IPS-15b (cell line): ENCODE measurements at regions not wholly inside any gene's neighbourhood (a gene's known extent, or its start where the extent isn't known, plus 50 kb on each side); places are given as distances from the start of the nearest gene placed in this dataset.

Source experiments
- H3K27me3 ChIP-seq: one replicate; pipeline ENCODE4 v1.6.1; 2013; ENCODE audit warnings: low read length; ENCODE audit not compliant: control insufficient read depth, insufficient read depth
- H3K36me3 ChIP-seq: one replicate; pipeline ENCODE4 v1.6.1; 2013; ENCODE audit warnings: low read length; ENCODE audit not compliant: control insufficient read depth, insufficient read depth
- H3K4me1 ChIP-seq: one replicate; pipeline ENCODE4 v1.6.1; 2013; ENCODE audit warnings: mild to moderate bottlenecking, low read length; ENCODE audit not compliant: control insufficient read depth, insufficient read depth
- H3K4me3 ChIP-seq: one replicate; pipeline ENCODE4 v1.5.1; 2013; ENCODE audit warnings: low read depth, low read length
- H3K9ac ChIP-seq: one replicate; pipeline ENCODE4 v1.6.1; 2013; ENCODE audit warnings: low read depth, mild to moderate bottlenecking, low read length
- H3K9me3 ChIP-seq: one replicate; pipeline ENCODE4 v1.6.1; 2013; ENCODE audit warnings: mild to moderate bottlenecking, low read length; ENCODE audit not compliant: control insufficient read depth, insufficient read depth

- H3K4me1 ChIP-seq: peaks cover 2% of the 10 kb centered on the region
- no peaks in the 10 kb centered on the region for H3K9me3 ChIP-seq
- no peak overlapping the region for H3K4me3 ChIP-seq
- H3K27me3 ChIP-seq: no peaks in the 10 kb centered on the region
- no peaks in the 10 kb centered on the region for H3K36me3 ChIP-seq
- no peak overlapping the region for H3K9ac ChIP-seq
These were observed 172.9 kb upstream of the UBL3 start for GRCh38 chr13:30023196-30023895.

- no peaks in the 10 kb centered on the region for H3K9me3 ChIP-seq
- no peaks in the 10 kb centered on the region for H3K27me3 ChIP-seq
- H3K4me1 ChIP-seq: peaks cover 2% of the 10 kb centered on the region
- H3K9ac ChIP-seq: no peak overlapping the region
- no peak overlapping the region for H3K4me3 ChIP-seq
- H3K36me3 ChIP-seq: no peaks in the 10 kb centered on the region
These were observed 172.4 kb upstream of the UBL3 start for GRCh38 chr13:30022796-30023195.

GRCh38 chr13:30022256-30022655 lies 171.8 kb upstream of the UBL3 start:
- Histone ChIP-seq H3K36me3 (no peaks in the 10 kb centered on the region), H3K4me3 (no peak overlapping the region), H3K4me1 (peaks cover 2% of the 10 kb centered on the region), H3K9me3 (no peaks in the 10 kb centered on the region), H3K9ac (no peak overlapping the region), H3K27me3 (no peaks in the 10 kb centered on the region)

GRCh38 chr13:30021611-30022010 lies 171.2 kb upstream of the UBL3 start:
- H3K9ac ChIP-seq: no peak overlapping the region
- no peaks in the 10 kb centered on the region for H3K27me3 ChIP-seq
- H3K4me1 ChIP-seq: peaks cover 2% of the 10 kb centered on the region
- H3K36me3 ChIP-seq: no peaks in the 10 kb centered on the region
- H3K9me3 ChIP-seq: no peaks in the 10 kb centered on the region
- no peak overlapping the region for H3K4me3 ChIP-seq

- Histone ChIP-seq H3K27me3 (no peaks in the 10 kb centered on the region), H3K4me1 (peaks cover 2% of the 10 kb centered on the region), H3K9ac (no peak overlapping the region), H3K36me3 (no peaks in the 10 kb centered on the region), H3K9me3 (no peaks in the 10 kb centered on the region), H3K4me3 (no peak overlapping the region)
These were observed 170.4 kb upstream of the UBL3 start for GRCh38 chr13:30020726-30021312.

- Histone ChIP-seq H3K9ac (no peak overlapping the region), H3K27me3 (no peaks in the 10 kb centered on the region), H3K4me1 (peaks cover 2% of the 10 kb centered on the region), H3K9me3 (no peaks in the 10 kb centered on the region), H3K4me3 (no peak overlapping the region), H3K36me3 (no peaks in the 10 kb centered on the region)
These were observed 169.5 kb upstream of the UBL3 start for GRCh38 chr13:30019648-30020626.

GRCh38 chr13:30017880-30018279 lies 167.5 kb upstream of the UBL3 start:
- no peaks in the 10 kb centered on the region for H3K27me3 ChIP-seq
- H3K4me1 ChIP-seq: peaks cover 2% of the 10 kb centered on the region
- H3K36me3 ChIP-seq: no peaks in the 10 kb centered on the region
- no peaks in the 10 kb centered on the region for H3K9me3 ChIP-seq
- H3K4me3 ChIP-seq: no peak overlapping the region
- H3K9ac ChIP-seq: no peak overlapping the region

- no peaks in the 10 kb centered on the region for H3K9me3 ChIP-seq
- H3K4me3 ChIP-seq: no peak overlapping the region
- peaks cover 2% of the 10 kb centered on the region for H3K4me1 ChIP-seq
- no peak overlapping the region for H3K9ac ChIP-seq
- no peaks in the 10 kb centered on the region for H3K27me3 ChIP-seq
- no peaks in the 10 kb centered on the region for H3K36me3 ChIP-seq
These were observed 166.0 kb upstream of the UBL3 start for GRCh38 chr13:30016398-30016797.

GRCh38 chr13:30009411-30009810 lies 159.0 kb upstream of the UBL3 start:
- no peaks in the 10 kb centered on the region for H3K4me1 ChIP-seq
- no peaks in the 10 kb centered on the region for H3K27me3 ChIP-seq
- H3K4me3 ChIP-seq: no peak overlapping the region
- H3K9me3 ChIP-seq: no peaks in the 10 kb centered on the region
- no peak overlapping the region for H3K9ac ChIP-seq
- H3K36me3 ChIP-seq: no peaks in the 10 kb centered on the region

- Histone ChIP-seq H3K9me3 (no peaks in the 10 kb centered on the region), H3K4me3 (no peak overlapping the region), H3K4me1 (no peaks in the 10 kb centered on the region), H3K27me3 (no peaks in the 10 kb centered on the region), H3K36me3 (no peaks in the 10 kb centered on the region), H3K9ac (no peak overlapping the region)
These were observed 155.8 kb upstream of the UBL3 start for GRCh38 chr13:30006246-30006645.

- no peaks in the 10 kb centered on the region for H3K4me1 ChIP-seq
- H3K27me3 ChIP-seq: no peaks in the 10 kb centered on the region
- no peak overlapping the region for H3K4me3 ChIP-seq
- H3K9me3 ChIP-seq: no peaks in the 10 kb centered on the region
- no peak overlapping the region for H3K9ac ChIP-seq
- no peaks in the 10 kb centered on the region for H3K36me3 ChIP-seq
These were observed 153.8 kb upstream of the UBL3 start for GRCh38 chr13:30004204-30004603.
